PC-9 (cell line): ENCODE measurements at regions not wholly inside any gene's neighbourhood (a gene's known extent, or its start where the extent isn't known, plus 50 kb on each side); places are given as distances from the start of the nearest gene placed in this dataset.
A peak's percentile ranks its signal among the peaks of the same experiment; 100 is the strongest.

Source experiments
- BruUV-seq: library from RNA; stranded (reverse); fragments of 400-500 nt; replicated peaks from 2 replicates; lab custom pipeline; 2021; lab: Mats Ljungman, UMichigan
- CTCF ChIA-PET: fragments of 300-600 bp; sonication (Branson Sonifier 250); formaldehyde crosslinking; loops from one replicate; lab custom pipeline; 2022; ENCODE audit warnings: antibody characterized with exemption; lab: Charles Lee
- POLR2A ChIA-PET: fragments of 300-600 bp; sonication (Branson Sonifier 250); formaldehyde crosslinking; loops from one replicate; lab custom pipeline; 2022; ENCODE audit warnings: antibody characterized with exemption; ENCODE audit not compliant: unreplicated experiment; lab: Charles Lee
- DNase-seq, 2 experiments: peaks; one replicate each; pipeline versions ENCODE4 v3.0.0 to v3.0.0-alpha.2; 2015 to 2022; ENCODE audit warnings: mixed read lengths in 1 of 2
- H2AFZ ChIP-seq: fragments of 200-600 bp; sonication (generic); 2 replicates; pipeline ENCODE4 v1.8.1; 2017; ENCODE audit warnings: antibody characterized with exemption
- H3F3A ChIP-seq: fragments of 200-600 bp; sonication (generic); 2 replicates; pipeline ENCODE4 v1.8.1; 2017; ENCODE audit warnings: antibody characterized with exemption, mild to moderate bottlenecking, low read depth; ENCODE audit not compliant: insufficient read depth
- H3K27ac ChIP-seq: fragments of 200-600 bp; sonication (generic); 2 replicates; pipeline ENCODE4 v1.6.1; 2016; ENCODE audit warnings: mixed run types
- H3K27me3 ChIP-seq: fragments of 200-600 bp; sonication (generic); 2 replicates; pipeline ENCODE4 v1.6.1; 2016; ENCODE audit warnings: low read depth, mixed run types; ENCODE audit not compliant: insufficient read depth
- H3K36me3 ChIP-seq: fragments of 200-600 bp; sonication (generic); 2 replicates; pipeline ENCODE4 v1.6.1; 2016; ENCODE audit warnings: low read depth, mixed run types
- H3K4me1 ChIP-seq: fragments of 200-600 bp; sonication (generic); replicated peaks from 2 replicates; pipeline ENCODE4 v1.6.1; 2016; ENCODE audit warnings: mixed run types; ENCODE audit not compliant: insufficient read depth
- H3K4me2 ChIP-seq: fragments of 200-600 bp; sonication (generic); 2 replicates; pipeline ENCODE4 v1.6.1; 2017; ENCODE audit warnings: mixed run types
- H3K4me3 ChIP-seq: fragments of 200-600 bp; sonication (generic); 2 replicates; pipeline ENCODE4 v1.6.1; 2016; ENCODE audit warnings: mixed run types
- H3K79me2 ChIP-seq: fragments of 200-600 bp; sonication (generic); 2 replicates; pipeline ENCODE4 v1.6.1; 2017; ENCODE audit warnings: low read depth, mixed run types
- H3K9me2 ChIP-seq: fragments of 200-600 bp; sonication (generic); 2 replicates; pipeline ENCODE4 v1.8.1; 2017; ENCODE audit warnings: mild to moderate bottlenecking; ENCODE audit not compliant: insufficient read depth
- H3K9me3 ChIP-seq: fragments of 200-600 bp; sonication (generic); 2 replicates; pipeline ENCODE4 v1.8.1; 2016; ENCODE audit warnings: low read depth; ENCODE audit not compliant: insufficient read depth
- H4K20me1 ChIP-seq: fragments of 200-600 bp; sonication (generic); 2 replicates; pipeline ENCODE4 v1.8.1; 2017; ENCODE audit not compliant: insufficient read depth
- EZH2 ChIP-seq: fragments of 200-600 bp; sonication (generic); IDR thresholded peaks from 2 replicates; pipeline ENCODE4 v1.8.0; 2017; ENCODE audit warnings: antibody characterized with exemption, low read depth
- intact Hi-C: fragments of 100-400 bp; cut with micrococcal nuclease; formaldehyde crosslinking; loops from one replicate; pipeline ENCODE4 v1.10.0; 2022; ENCODE audit not compliant: unreplicated experiment
- TF ChIP-seq, protein P1 (sequence below): fragments of 200-600 bp; sonication (generic); conservative IDR thresholded peaks from 2 replicates; pipeline ENCODE4 v1.6.1; 2017; ENCODE audit warnings: mixed run types, antibody characterized with exemption, mild to moderate bottlenecking, moderate library complexity

DNA sequence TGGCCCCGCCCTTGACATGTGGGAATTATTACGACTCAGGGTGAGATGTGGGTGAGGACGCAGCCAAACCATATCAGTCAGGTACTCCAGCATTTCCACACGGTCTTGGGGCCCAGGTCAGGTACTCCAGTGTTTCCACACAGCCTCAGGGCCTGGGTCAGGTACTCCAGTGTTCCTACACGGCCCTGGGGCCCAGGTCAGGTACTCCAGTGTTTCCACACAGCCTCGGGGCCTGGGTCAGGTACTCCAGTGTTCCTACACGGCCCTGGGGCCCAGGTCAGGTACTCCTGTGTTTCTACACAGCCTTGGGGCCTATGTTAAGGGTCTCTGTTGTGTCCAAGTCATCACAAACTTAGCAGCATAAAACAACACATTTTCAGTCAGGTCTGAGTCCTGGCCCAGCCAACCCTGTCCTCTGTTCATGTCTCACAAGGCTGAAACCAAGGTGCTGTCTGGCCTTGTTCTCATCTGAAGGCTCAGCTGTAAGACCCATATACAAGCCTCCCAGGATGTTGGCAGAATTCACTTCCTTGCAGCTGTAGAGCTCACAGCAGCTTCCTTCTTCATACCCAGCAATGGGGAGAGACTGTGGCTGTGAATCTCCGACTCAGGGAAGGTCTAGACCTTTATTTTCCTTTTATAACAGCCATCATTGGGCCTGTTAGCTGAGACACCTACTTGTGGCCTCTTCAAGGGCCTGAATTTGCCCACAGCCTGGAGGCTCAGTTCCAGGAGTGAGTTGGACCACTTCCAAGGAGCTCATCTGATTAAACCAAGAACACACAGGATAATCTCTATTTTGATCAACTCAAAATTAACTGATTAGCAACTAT, 107.6 kb upstream of the SFSWAP start:
- peaks cover 100% of the 10 kb centered on the region for H3K27me3 ChIP-seq
- TF ChIP-seq, protein P1, sequence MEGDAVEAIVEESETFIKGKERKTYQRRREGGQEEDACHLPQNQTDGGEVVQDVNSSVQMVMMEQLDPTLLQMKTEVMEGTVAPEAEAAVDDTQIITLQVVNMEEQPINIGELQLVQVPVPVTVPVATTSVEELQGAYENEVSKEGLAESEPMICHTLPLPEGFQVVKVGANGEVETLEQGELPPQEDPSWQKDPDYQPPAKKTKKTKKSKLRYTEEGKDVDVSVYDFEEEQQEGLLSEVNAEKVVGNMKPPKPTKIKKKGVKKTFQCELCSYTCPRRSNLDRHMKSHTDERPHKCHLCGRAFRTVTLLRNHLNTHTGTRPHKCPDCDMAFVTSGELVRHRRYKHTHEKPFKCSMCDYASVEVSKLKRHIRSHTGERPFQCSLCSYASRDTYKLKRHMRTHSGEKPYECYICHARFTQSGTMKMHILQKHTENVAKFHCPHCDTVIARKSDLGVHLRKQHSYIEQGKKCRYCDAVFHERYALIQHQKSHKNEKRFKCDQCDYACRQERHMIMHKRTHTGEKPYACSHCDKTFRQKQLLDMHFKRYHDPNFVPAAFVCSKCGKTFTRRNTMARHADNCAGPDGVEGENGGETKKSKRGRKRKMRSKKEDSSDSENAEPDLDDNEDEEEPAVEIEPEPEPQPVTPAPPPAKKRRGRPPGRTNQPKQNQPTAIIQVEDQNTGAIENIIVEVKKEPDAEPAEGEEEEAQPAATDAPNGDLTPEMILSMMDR = no peak
- TF ChIP-seq EZH2 = no peak
- no TSS peak for BruUV-seq

DNA sequence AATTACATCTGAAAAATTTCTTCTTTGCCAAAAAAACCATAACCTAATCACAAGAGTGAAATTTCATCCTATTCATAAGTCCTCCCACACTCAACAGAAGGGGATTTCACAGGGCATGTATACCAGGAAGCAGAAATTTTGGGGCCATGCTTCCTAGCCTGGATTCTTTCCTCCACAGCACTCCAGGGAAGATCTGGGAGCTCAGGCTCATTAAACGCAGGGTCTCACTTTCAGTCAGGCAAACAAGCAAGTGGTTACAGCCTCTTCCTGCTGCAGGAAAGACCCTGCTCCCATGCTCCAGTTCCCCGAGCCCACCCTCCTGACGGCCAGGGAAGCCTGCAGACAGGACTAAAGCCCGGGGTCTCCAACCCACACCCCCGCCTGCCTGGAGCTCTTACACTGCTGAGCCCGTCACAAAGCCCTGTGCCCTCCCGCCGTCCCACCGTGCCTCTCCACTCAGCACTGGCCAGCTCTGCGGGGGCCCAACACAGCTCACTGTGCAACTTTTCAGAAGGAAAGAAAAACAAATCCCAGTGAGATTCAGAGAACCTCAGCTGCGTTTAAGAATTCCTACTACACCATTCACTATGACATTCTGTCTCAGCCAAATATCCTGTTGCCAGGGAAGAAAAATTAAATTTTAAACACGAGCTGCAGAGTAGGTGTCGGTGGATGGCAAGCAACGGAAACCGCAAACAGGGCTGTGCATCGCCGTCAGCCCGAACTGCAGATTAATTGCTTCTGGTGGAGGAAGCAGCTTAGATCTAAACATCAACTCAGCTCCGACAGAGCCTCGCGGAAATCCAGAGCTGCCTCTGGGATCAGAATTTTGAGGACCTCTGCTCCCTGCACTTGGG, 106.7 kb upstream of the SFSWAP start:
- no peaks in the 10 kb centered on the region for H3K9me2 ChIP-seq
- TF ChIP-seq EZH2 = 0 out of 2 replicates have a peak, but pooled peaks have one; percentile 28
- TF ChIP-seq, protein P1 = no peak
- no peak overlapping the region for H3K4me3 ChIP-seq
- CTCF ChIA-PET = no interaction called here
- no peaks in the 10 kb centered on the region for H3F3A ChIP-seq
- POLR2A ChIA-PET = no interaction called here
- intact Hi-C loops = loop anchor here (10.0 kb wide), 1 partner anchor 221 kb away; the partner anchor contains the start of gene MMP17
- no peak overlapping the region for H2AFZ ChIP-seq
- no peaks in the 10 kb centered on the region for H3K79me2 ChIP-seq
- BruUV-seq = no TSS peak
- no peak for DNase-seq
- no peak overlapping the region for H3K27ac ChIP-seq
- no peaks in the 10 kb centered on the region for H3K9me3 ChIP-seq
- no peaks in the 10 kb centered on the region for H3K36me3 ChIP-seq
- H3K4me1 ChIP-seq = no peaks in the 10 kb centered on the region
- peaks cover 100% of the 10 kb centered on the region for H3K27me3 ChIP-seq
- H4K20me1 ChIP-seq = no peaks in the 10 kb centered on the region
- H3K4me2 ChIP-seq = no peak overlapping the region

More for the DNA sequence above, 107.6 kb upstream of the SFSWAP start:
- Histone ChIP-seq H3K27ac (no peak overlapping the region), H3K4me2 (no peak overlapping the region), H3K9me3 (no peaks in the 10 kb centered on the region), H3K4me3 (no peak overlapping the region), H3K4me1 (no peaks in the 10 kb centered on the region), H4K20me1 (no peaks in the 10 kb centered on the region), H3F3A (no peaks in the 10 kb centered on the region), H3K36me3 (no peaks in the 10 kb centered on the region), H3K9me2 (no peaks in the 10 kb centered on the region), H3K79me2 (no peaks in the 10 kb centered on the region), H2AFZ (no peak overlapping the region)
- ChIA-PET CTCF (no interaction called here), POLR2A (no interaction called here)
- intact Hi-C loops = loop anchor here (10.0 kb wide), 1 partner anchor 221 kb away; the partner anchor contains the start of gene MMP17
- no peak for DNase-seq

DNA sequence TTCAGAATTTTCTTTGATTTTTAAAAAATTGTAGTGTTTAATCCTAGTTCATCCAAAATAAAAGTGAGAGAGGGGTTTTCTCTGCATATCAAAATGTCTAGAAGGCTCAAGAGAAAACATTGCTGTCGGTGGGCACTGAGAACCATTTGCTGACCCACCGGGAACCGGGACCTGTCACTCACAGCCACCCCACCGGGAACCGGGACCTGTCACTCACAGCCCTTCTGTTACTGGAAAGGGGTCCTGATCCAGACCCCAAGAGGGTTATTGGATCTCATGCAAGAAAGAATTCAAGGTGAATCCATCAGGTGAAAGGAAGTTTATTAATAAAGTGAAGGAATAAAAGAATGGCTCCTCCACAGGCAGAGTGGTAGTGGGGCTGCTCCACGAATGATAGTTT, 106.0 kb upstream of the SFSWAP start:
- TF ChIP-seq, protein P1 = no peak
- no peak for TF ChIP-seq EZH2
- ChIA-PET CTCF (no interaction called here), POLR2A (no interaction called here)
- Histone ChIP-seq H3K27me3 (peaks cover 100% of the 10 kb centered on the region), H3F3A (no peaks in the 10 kb centered on the region), H3K36me3 (no peaks in the 10 kb centered on the region), H3K4me2 (no peak overlapping the region), H3K27ac (no peak overlapping the region), H3K79me2 (no peaks in the 10 kb centered on the region), H4K20me1 (no peaks in the 10 kb centered on the region), H3K9me2 (no peaks in the 10 kb centered on the region), H3K4me1 (no peaks in the 10 kb centered on the region), H2AFZ (no peak overlapping the region), H3K4me3 (no peak overlapping the region), H3K9me3 (no peaks in the 10 kb centered on the region)
- no TSS peak for BruUV-seq
- intact Hi-C loops = loop anchor here (10.0 kb wide), 1 partner anchor 220 kb away; the partner anchor contains the start of gene MMP17
- no peak for DNase-seq
